GM19463 (cell line): ENCODE measurements at regions not wholly inside any gene's neighbourhood (a gene's known extent, or its start where the extent isn't known, plus 50 kb on each side); places are given as distances from the start of the nearest gene placed in this dataset.
"Not testable (repeated sequence)": the region's sequence is repeated elsewhere in the genome, so short reads cannot be mapped to it uniquely, and the experiment has no call there.

Experiments
- ATAC-seq: cut with Tn5 transposase; IDR thresholded peaks from one replicate; pipeline ENCODE4 v1.9.1; 2021; ENCODE audit warnings: mild to moderate bottlenecking, moderate library complexity; ENCODE audit not compliant: unreplicated experiment

- no peak for ATAC-seq
Measured at GRCh38 chr1:242738702-242739645, 214.5 kb upstream of the PLD5 start.

DNA sequence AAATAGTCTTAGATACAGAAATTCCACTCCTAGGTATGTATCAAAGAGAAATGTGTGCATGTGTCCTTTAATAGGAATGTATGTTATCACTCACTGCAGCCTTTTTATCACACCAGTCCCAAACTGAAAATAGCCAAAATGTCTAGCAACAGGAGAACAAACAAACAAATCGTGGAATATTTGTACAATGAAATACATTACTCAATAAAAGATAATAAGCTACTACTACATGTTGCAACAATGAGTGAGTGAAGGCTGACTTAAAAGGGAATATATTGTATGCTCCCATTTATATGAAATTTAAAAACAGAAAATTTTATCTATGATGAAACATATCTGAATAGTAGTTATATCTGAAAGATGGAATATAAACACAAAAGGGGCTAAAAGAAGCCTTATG, 212.1 kb upstream of the PLD5 start:
- no peak for ATAC-seq

DNA sequence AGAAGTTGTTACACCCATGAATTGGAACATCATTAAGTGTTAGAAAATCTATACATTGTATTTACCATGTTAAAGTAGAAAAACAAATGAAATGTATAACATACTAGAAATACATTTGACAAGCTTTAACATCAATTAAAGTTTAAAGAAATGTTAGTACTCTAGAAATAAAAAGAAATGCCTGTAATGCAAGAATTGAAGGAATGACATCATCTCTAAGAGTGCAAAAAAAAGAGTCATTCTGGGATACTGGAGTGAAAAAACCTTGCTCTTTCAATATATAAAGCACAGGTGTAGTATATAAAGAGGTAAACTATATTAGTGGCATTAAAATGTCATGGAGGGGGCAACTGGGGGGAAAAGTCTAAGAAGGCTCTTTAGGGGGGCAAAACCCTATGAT, 210.8 kb upstream of the PLD5 start:
- ATAC-seq = no peak

GRCh38 chr1:242731446-242731845, 206.9 kb upstream of the PLD5 start:
- ATAC-seq = no peak

- ATAC-seq = no peak
Measured at GRCh38 chr1:242728696-242729095, 204.2 kb upstream of the PLD5 start.

GRCh38 chr1:242723044-242723716, 198.7 kb upstream of the PLD5 start:
- ATAC-seq = no peak

DNA sequence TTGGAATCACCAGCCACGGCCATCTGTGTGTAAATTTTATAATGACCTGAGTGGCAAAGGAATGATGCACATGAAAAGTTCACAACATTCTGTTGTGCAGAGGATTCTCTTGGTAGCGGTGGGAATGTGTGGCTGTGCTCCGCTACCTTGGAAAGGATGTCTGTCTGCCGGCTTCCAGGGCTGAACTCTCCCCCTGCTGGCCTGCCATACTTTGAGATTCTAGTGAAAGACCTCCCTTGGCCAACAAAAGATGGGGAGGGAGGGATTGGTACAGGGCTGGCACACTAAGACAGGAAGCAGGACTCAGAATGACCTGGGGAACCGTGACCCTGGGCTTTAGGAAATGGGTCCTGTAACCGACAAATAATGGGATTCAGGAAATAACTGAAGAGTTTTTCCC, 194.5 kb upstream of the PLD5 start:
- ATAC-seq = no peak

GRCh38 chr1:242712248-242712647, 187.8 kb upstream of the PLD5 start:
- ATAC-seq = no peak

- ATAC-seq = no peak
Measured at GRCh38 chr1:242710847-242711246, 186.3 kb upstream of the PLD5 start.

- ATAC-seq = no peak
Measured at GRCh38 chr1:242710286-242710685, 185.8 kb upstream of the PLD5 start.

DNA sequence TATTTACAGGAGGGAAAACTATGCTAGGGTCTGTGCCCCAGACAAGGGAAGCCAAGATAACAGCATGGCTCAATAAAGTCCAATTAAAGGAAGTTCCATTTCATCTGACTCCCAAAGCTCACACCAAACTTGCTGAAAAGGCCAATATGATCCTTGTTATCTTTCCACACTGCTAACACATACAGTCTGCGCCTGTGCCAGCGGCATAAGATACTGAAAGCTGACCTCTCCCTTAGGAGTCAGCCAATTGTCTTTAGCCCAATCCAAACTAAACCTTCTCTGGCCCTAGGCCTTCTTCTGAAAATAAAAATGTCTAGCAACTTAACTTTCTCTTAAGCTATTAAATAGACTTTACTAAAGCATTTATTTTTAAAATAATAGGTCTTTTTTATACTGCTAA, 179.0 kb upstream of the PLD5 start:
- ATAC-seq = no peak

GRCh38 chr1:242692988-242693387, 168.5 kb upstream of the PLD5 start:
- no peak for ATAC-seq

GRCh38 chr1:242691610-242691945, 167.1 kb upstream of the PLD5 start:
- no peak for ATAC-seq

- ATAC-seq = peak; percentile 57
Measured at GRCh38 chr1:242690849-242691609, 166.5 kb upstream of the PLD5 start.

DNA sequence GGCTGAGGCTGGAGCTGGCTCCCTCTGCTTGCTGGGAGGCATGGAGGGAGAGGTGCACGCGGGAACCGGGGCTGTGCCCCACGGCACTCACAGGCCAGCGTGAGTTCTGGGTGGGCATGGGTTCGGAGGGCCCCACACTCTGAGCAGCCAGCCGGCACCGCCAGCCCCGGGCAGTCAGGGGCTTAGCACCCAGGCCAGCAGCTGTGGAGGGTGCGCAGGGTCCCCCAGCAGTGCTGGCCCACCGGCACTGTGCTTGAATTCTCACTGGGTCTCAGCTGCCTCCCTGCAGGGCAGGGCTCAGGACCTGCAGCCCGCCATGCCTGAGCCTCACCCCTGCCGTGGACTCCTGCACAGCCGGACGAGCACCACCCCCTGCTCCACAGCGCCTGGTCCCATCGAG, 164.9 kb upstream of the PLD5 start:
- no peak for ATAC-seq

DNA sequence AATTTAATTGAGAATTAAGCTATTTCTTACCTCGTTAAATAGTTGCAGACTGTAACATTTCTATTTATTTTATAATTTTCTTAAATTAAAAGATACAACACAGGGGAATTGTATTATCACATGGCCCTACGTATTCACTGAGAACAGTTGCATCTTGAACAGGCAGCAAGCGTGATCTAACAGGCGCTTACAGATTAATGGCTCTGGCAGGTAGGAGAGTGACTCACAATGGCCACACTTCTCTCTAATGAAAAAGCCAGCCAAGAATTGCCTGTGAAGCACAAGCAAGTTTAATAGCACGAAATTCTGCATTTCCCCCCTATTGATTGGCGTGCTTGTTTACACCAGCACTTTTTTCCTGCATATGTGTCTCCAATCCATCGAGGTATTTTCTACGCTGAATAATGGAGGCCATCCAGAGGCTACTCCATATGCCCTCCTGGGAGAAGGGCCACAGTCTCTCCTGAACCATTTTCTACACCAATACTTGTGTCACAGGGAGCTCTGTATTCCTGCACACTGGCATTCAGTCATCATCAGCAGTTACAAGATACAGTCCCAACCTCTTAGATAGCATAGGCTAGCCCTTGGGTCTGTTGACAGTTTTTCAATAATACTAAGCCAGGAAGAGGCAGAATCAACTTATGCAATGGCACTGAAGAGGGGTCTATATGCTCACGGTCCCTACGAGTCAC, 150.6 kb upstream of the PLD5 start:
- no peak for ATAC-seq

- ATAC-seq = no peak
Measured at GRCh38 chr1:242673652-242674051, 149.2 kb upstream of the PLD5 start.

- not testable (repeated sequence) for ATAC-seq
Measured at GRCh38 chr1:242673165-242673564, 148.7 kb upstream of the PLD5 start.

GRCh38 chr1:242670019-242670418, 145.5 kb upstream of the PLD5 start:
- no peak for ATAC-seq

DNA sequence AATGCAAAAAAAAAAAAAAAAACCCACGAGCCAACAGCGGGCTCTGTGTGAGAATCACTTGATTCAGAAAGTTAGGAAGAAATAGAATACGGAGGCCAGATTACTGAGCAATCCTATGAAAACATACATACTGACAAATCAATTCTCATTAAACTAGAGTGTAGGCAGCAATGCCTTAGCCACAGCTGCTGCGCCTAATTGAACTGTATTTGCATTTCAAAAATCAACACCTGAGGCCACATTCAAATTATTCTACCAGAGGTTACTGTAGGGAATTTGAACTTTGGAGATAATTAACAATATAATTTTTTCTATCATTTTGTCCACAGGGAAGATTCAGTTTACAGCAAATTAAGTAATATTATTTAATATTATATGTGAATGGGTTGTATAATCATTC, 138.4 kb upstream of the PLD5 start:
- ATAC-seq = no peak

- ATAC-seq = not testable (repeated sequence)
Measured at GRCh38 chr1:242653772-242654171, 129.3 kb upstream of the PLD5 start.
